Prostate gland (tissue), 2 donors: ENCODE measurements at regions not wholly inside any gene's neighbourhood (a gene's known extent, or its start where the extent isn't known, plus 50 kb on each side); places are given as distances from the start of the nearest gene placed in this dataset.

Source experiments
- DNase-seq: peaks from one replicate; pipeline ENCODE4 v3.0.0-alpha.2; 2019; ENCODE audit warnings: low spot score
- H3K27ac ChIP-seq, 2 donors: fragments of 200-600 bp; sonication (generic); 2 replicates each; pipeline ENCODE4 v1.5.1; 2017 to 2019
- H3K27me3 ChIP-seq: fragments of 200-600 bp; sonication (generic); replicated peaks from 2 replicates; pipeline ENCODE4 v1.5.1; 2019; ENCODE audit not compliant: insufficient read depth
- H3K36me3 ChIP-seq, 2 donors: fragments of 200-600 bp; sonication (generic); 1 replicate in 1 of 2; 2 replicates in 1 of 2; pipeline versions ENCODE4 v1.5.1 to v1.8.1; 2017 to 2019
- H3K4me1 ChIP-seq: fragments of 200-600 bp; sonication (generic); replicated peaks from 2 replicates; pipeline ENCODE4 v1.5.1; 2019
- H3K4me3 ChIP-seq, 2 donors: fragments of 200-600 bp; sonication (generic); 2 replicates each; pipeline ENCODE4 v1.5.1; 2017 to 2019
- H3K9me3 ChIP-seq: fragments of 200-600 bp; sonication (generic); 2 replicates; pipeline ENCODE4 v1.5.1; 2017
- POLR2A ChIP-seq: fragments of 450-650 bp; IDR thresholded peaks from one replicate; pipeline ENCODE4 v1.6.1; 2016; ENCODE audit warnings: antibody characterized with exemption, mild to moderate bottlenecking
- POLR2AphosphoS5 ChIP-seq: sonication (generic); formaldehyde crosslinking; IDR thresholded peaks from one replicate; pipeline ENCODE4 v1.6.1; 2017; ENCODE audit warnings: antibody characterized with exemption
- WGBS: methylation state at CpG from one replicate; pipeline ENCODE4 v1.1.5; 2018; 5-methylcytosine and 5-hydroxymethylcytosine counted together
- intact Hi-C: fragments of 100-400 bp; cut with DNase I; formaldehyde crosslinking; loops from one replicate; pipeline ENCODE4 v1.14.2; 2022
- TF ChIP-seq, protein P1 (sequence below), 4 experiments: fragments of 200-600 bp in 2 of 4; fragments of 450-650 bp in 2 of 4; sonication (generic) in 2 of 4; IDR thresholded peaks; 1 replicate in 3 of 4; 2 replicates in 1 of 4; pipeline ENCODE4 v1.5.1; 2016 to 2019; ENCODE audit warnings: antibody characterized with exemption in 4 of 4, mild to moderate bottlenecking in 2 of 4, moderate library complexity in 2 of 4

DNA sequence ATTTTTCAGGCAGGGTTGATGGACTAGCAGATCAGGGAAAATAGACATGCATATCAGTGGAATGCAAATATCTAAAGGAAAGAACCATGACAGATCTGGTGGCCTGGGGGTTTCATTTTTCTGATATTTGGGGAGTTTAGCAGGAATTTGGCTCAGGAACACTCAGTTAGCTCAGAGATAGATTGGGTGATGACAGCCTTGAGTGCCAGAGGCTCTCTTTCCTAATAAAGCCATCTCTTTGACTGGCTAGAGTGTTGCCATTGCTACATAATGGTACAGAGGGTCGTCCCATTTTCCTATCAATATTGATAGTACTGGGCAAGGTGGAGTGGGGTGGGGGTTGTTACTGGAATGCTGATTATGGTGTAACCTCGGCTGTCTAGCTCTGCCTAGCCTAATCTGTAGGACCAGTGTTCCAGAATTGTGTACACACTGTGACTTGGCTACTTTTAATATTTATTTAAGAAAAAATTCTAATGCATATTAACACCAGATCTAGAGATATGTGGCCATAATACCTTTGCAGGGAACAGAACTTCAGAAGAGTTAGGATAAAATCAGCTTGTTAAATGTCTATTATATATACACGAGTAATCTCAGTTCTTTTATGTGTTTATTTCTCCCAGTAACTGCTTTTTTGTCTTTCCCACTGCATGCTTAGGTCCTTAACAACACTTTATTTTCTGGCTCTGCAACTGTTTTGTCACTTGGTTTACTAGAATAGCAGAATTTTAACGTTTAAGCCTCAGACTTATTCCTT lies 145.0 kb upstream of the SPOCK3 start:
- no peaks in the 10 kb centered on the region for H3K4me1 ChIP-seq
- WGBS: 12% methylated on average over 4 of the region's 4 CpGs
- H3K9me3 ChIP-seq: no peaks in the 10 kb centered on the region
- H3K27ac ChIP-seq: no peak overlapping the region
- DNase-seq: no peak
- H3K27me3 ChIP-seq: no peaks in the 10 kb centered on the region
- TF ChIP-seq, protein P1, sequence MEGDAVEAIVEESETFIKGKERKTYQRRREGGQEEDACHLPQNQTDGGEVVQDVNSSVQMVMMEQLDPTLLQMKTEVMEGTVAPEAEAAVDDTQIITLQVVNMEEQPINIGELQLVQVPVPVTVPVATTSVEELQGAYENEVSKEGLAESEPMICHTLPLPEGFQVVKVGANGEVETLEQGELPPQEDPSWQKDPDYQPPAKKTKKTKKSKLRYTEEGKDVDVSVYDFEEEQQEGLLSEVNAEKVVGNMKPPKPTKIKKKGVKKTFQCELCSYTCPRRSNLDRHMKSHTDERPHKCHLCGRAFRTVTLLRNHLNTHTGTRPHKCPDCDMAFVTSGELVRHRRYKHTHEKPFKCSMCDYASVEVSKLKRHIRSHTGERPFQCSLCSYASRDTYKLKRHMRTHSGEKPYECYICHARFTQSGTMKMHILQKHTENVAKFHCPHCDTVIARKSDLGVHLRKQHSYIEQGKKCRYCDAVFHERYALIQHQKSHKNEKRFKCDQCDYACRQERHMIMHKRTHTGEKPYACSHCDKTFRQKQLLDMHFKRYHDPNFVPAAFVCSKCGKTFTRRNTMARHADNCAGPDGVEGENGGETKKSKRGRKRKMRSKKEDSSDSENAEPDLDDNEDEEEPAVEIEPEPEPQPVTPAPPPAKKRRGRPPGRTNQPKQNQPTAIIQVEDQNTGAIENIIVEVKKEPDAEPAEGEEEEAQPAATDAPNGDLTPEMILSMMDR (IDR thresholded peaks at IDR 0.05): no peak
- peak; percentile 57 for TF ChIP-seq POLR2AphosphoS5
- H3K4me3 ChIP-seq: no peak overlapping the region
- H3K36me3 ChIP-seq: no peaks in the 10 kb centered on the region
- intact Hi-C loops: no loop called here

DNA sequence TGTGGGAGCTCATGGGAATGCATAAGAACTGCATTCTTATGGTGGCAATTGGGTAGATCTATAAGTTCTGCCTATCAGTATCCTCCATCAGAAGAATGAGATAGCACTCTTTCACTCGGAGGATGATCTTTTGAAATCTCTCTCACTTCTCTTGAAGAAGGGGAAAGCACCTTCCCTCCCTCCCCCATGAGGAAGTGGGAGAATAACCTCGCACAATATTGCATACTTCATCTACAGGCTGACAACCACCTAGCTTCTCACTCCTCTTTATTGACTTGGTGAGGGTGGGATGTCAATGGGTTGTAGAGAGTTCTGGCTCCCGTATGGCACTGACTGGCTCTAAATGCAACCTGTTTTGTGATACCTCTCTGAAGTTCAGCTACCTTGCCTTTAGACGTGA lies 146.7 kb upstream of the SPOCK3 start:
- no peak for DNase-seq
- Histone ChIP-seq H3K27me3 (no peaks in the 10 kb centered on the region), H3K4me1 (no peaks in the 10 kb centered on the region), H3K9me3 (no peaks in the 10 kb centered on the region), H3K27ac (no peak overlapping the region), H3K4me3 (no peak overlapping the region), H3K36me3 (no peaks in the 10 kb centered on the region)
- intact Hi-C loops: no loop called here
- TF ChIP-seq, protein P1 (IDR thresholded peaks at IDR 0.05): no peak
- TF ChIP-seq POLR2A: no peak
- no peak for TF ChIP-seq POLR2AphosphoS5
- WGBS: 65% methylated on average over 4 of the region's 4 CpGs

DNA sequence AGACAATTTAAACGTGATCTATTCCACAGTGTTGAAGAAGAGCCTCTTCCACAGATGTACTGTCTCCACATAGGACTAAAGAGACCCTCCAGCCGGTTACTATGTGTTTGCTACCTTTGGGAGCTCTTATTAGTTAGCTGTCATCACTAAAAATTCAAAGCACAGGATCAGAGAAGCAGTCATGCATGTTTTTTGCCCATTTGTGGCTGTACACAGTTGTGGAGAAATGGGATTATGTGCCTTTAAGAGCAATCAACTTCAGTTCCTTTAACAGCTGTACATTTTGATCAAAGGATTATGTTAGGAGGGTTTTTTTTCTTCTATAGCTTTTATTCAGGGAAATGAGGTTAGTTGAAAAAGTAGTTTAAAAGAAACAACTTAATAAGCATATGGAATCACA lies 149.0 kb upstream of the SPOCK3 start:
- H3K27me3 ChIP-seq: no peaks in the 10 kb centered on the region
- no peaks in the 10 kb centered on the region for H3K9me3 ChIP-seq
- H3K4me1 ChIP-seq: no peaks in the 10 kb centered on the region
- 59% methylated on average over 2 of the region's 2 CpGs for WGBS
- no peak overlapping the region for H3K4me3 ChIP-seq
- no peaks in the 10 kb centered on the region for H3K36me3 ChIP-seq
- H3K27ac ChIP-seq: no peak overlapping the region
- TF ChIP-seq POLR2AphosphoS5 (no peak), POLR2A (no peak)
- TF ChIP-seq, protein P1 (IDR thresholded peaks at IDR 0.05): no peak
- no peak for DNase-seq
- intact Hi-C loops: no loop called here

DNA sequence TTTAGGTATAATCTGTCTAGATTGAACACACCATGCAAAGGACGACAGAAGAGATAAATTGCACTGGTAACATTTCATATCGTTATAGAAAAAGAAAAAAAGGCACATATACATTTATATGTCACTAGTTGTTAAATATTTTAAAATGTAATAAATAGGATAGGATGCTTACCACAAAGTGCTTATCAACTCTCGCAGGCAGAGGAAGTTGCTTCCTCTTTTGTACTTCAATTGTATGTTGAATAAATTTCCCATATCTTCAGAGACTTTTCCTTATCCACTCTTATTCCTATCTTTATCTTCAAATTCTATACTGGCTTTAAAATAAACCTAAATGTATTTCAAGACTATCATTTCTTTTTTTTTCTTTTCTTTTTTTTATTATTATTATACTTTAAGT lies 163.3 kb upstream of the SPOCK3 start:
- TF ChIP-seq POLR2AphosphoS5 (no peak), POLR2A (no peak)
- TF ChIP-seq, protein P1 (IDR thresholded peaks at IDR 0.05): no peak
- Histone ChIP-seq H3K9me3 (no peaks in the 10 kb centered on the region), H3K27me3 (no peaks in the 10 kb centered on the region), H3K27ac (no peak overlapping the region), H3K4me3 (no peak overlapping the region), H3K4me1 (no peaks in the 10 kb centered on the region), H3K36me3 (no peaks in the 10 kb centered on the region)
- 50% methylated on average over 3 of the region's 3 CpGs for WGBS
- intact Hi-C loops: no loop called here
- no peak for DNase-seq

DNA sequence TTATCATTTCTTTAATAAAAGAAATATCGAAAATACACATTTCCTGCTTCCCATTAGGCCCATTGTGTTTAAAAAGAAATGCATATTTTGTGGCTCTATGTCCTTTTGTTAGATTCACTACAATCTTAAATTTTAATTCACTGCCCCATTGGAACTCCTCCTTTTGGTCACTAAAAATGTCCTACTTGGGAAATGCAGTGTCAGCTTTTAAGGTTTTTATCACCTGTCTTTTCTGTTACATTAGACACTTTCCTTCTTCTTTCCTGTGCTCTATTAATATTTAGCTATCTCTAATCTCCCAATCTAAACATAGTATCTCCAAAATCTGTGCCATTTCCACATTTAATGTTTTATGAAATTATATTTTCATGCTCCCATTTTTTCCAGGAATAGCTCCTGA lies 164.9 kb upstream of the SPOCK3 start:
- no peak for DNase-seq
- H3K27ac ChIP-seq: no peak overlapping the region
- TF ChIP-seq, protein P1 (IDR thresholded peaks at IDR 0.05): no peak
- TF ChIP-seq POLR2A (no peak), POLR2AphosphoS5 (no peak)
- no peaks in the 10 kb centered on the region for H3K9me3 ChIP-seq
- no peak overlapping the region for H3K4me3 ChIP-seq
- WGBS: 98% methylated on average over 1 of the region's 1 CpG
- no peaks in the 10 kb centered on the region for H3K36me3 ChIP-seq
- no peaks in the 10 kb centered on the region for H3K4me1 ChIP-seq
- H3K27me3 ChIP-seq: no peaks in the 10 kb centered on the region
- intact Hi-C loops: no loop called here
